Neural progenitor cell (in vitro differentiated cells): ENCODE measurements at regions not wholly inside any gene's neighbourhood (a gene's known extent, or its start where the extent isn't known, plus 50 kb on each side); places are given as distances from the start of the nearest gene placed in this dataset.

Experiments used
- EZH2 ChIP-seq: fragments of 200-600 bp; sonication (generic); IDR thresholded peaks from 2 replicates; pipeline ENCODE4 v1.6.1; 2017; ENCODE audit warnings: antibody characterized with exemption, mild to moderate bottlenecking, moderate library complexity
- TF ChIP-seq, protein P1 (sequence below): fragments of 200-600 bp; sonication (generic); IDR thresholded peaks from 2 replicates; pipeline ENCODE4 v1.5.1; 2017; ENCODE audit warnings: antibody characterized with exemption, mild to moderate bottlenecking

- TF ChIP-seq, protein P1, sequence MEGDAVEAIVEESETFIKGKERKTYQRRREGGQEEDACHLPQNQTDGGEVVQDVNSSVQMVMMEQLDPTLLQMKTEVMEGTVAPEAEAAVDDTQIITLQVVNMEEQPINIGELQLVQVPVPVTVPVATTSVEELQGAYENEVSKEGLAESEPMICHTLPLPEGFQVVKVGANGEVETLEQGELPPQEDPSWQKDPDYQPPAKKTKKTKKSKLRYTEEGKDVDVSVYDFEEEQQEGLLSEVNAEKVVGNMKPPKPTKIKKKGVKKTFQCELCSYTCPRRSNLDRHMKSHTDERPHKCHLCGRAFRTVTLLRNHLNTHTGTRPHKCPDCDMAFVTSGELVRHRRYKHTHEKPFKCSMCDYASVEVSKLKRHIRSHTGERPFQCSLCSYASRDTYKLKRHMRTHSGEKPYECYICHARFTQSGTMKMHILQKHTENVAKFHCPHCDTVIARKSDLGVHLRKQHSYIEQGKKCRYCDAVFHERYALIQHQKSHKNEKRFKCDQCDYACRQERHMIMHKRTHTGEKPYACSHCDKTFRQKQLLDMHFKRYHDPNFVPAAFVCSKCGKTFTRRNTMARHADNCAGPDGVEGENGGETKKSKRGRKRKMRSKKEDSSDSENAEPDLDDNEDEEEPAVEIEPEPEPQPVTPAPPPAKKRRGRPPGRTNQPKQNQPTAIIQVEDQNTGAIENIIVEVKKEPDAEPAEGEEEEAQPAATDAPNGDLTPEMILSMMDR = no peak
- TF ChIP-seq EZH2 = no peak
Measured at GRCh38 chrX:112211459-112211858, 128.9 kb upstream of the TRPC5 start.
